ENCODE measurements at regions not wholly inside any gene's neighbourhood (a gene's known extent, or its start where the extent isn't known, plus 50 kb on each side); places are given as distances from the start of the nearest gene placed in this dataset.
"Not testable (repeated sequence)": the region's sequence is repeated elsewhere in the genome, so short reads cannot be mapped to it uniquely, and the experiment has no call there.

- no peak for DNase-seq
Observed at GRCh38 chr21:27379354-27379753, 412.5 kb upstream of the ADAMTS5 start.

DNA sequence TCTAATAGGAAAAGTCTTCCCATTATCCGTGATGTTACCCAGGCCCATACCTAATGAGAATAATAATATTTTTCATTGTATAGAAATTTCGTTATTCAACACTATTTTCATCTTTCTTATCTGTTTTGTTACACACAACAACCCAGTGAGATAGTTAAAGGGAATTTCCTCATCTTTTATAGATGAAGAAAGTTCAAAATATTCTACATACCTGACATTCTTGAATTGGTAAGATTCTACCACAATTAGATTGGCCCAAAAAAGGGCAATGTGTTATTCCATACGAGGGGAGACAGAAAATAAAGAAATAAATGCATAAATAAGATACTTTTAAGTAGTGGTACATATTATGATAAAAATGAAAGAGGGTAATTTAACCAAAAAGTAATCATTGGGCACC lies 405.5 kb upstream of the ADAMTS5 start:
- no peak for DNase-seq

GRCh38 chr21:27371975-27372331 lies 405.1 kb upstream of the ADAMTS5 start:
- DNase-seq = no peak

DNA sequence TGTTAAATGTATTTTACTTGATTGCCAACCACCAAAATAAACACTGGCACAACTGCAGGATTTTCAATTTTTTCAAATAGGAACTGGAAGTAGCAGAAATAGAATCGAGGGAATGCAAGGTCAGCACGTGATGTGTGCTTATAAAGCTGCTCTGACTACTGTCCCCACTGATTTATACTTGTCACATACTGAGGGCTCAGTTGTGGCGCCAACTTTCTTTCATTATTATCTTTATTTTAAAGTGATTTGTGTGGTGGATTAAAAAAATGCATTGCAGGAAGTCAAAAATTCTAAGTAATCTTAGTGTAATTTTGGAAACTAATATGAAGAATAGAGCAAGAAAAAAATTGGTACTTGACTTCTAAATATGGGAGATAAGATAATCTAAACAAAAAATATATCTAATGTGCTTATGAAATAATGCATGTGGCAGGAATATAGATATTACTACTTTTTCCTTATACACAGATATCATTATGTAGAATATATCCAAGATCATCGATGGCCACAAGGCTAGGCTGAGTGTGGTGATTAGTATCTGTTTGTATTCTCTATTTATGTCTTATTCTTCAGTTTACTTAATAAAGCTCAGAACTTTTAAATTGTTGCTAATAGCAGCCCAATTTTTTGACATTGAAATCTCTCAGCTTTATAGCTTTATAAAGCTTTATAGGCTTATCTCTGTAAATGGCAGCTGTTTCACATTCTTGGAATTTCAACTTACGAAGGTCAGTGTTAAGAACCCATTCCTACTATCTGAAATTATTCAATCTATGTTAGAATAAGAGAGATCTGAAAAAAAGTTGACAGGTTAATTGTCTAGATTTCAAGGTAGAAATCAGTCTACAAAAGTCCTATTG lies 404.5 kb upstream of the ADAMTS5 start:
- DNase-seq = no peak

- no peak for DNase-seq
Observed at GRCh38 chr21:27369978-27370571, 403.2 kb upstream of the ADAMTS5 start.

GRCh38 chr21:27369234-27369633 lies 402.3 kb upstream of the ADAMTS5 start:
- no peak for DNase-seq

DNA sequence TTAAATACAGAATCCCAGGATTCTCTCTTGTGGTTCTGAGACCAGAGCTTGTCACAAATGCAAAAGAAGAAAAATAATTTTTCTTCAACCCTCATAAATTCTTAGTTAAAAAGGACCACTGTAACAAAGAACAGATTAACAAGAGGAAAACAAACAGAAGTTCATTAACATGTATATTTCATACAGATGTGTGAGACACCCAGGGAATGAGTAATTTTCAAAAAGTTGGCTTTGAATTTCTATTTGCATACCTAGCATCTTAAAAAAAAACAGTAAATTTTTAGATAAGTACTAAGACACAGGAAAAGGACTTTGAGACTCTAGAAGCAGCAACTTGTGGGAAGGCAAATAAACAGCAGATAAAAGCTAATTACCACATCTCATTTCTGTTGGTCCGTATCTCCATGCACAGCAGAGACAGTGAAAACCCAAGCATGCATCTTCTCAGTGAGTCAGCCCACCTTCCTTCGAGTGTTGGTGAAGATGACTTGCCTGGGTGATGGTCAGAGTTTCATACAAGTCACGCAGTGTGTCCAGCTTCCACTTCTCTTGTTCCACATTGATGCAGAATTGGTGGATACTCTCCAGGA lies 399.9 kb upstream of the ADAMTS5 start:
- no peak for DNase-seq

GRCh38 chr21:27366036-27366435 lies 399.1 kb upstream of the ADAMTS5 start:
- DNase-seq = no peak

GRCh38 chr21:27365394-27365793 lies 398.5 kb upstream of the ADAMTS5 start:
- no peak for DNase-seq

GRCh38 chr21:27363719-27364477 lies 397.0 kb upstream of the ADAMTS5 start:
- no peak for DNase-seq

- DNase-seq = no peak
Observed at GRCh38 chr21:27362249-27362648, 395.4 kb upstream of the ADAMTS5 start.

DNA sequence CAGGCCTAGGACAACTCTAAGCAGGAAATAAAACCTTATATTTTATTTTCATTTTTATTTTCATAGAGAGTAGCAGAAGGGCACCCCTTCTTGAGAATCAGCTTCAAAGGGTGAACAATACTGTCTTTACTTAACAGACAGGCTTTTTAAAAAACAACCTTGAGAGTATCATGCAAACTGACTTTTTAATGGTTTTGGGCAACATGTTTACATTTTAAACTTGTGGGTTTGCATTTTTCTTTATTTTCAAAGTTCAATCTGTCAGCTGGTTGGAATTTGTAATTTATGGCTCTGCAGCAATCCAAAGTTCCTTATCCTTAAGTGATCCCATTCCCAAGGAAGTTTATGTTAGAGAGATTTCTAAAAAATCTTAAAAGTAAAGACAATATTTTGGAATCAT lies 392.3 kb upstream of the ADAMTS5 start:
- DNase-seq = no peak

GRCh38 chr21:27352885-27353284 lies 386.0 kb upstream of the ADAMTS5 start:
- DNase-seq = no peak

GRCh38 chr21:27346041-27346448 lies 379.2 kb upstream of the ADAMTS5 start:
- no peak for DNase-seq

DNA sequence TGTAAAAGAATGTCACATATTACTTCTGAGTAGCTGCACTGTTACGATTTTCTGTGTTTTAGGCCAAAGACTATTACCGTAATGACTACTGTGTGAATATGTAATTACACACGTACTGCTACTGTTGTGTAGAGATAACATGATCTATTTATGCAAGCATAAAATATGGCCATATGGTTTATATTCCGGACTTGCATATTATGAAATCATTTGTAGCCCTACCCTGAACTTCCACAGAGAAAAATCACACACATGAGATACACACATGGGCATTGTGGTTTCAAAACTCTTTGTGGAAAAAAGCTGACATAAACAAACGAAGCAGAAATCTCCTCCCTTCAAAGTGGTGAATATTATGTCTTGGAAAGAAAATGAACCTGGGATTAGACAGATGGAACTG lies 373.0 kb upstream of the ADAMTS5 start:
- DNase-seq = no peak

DNA sequence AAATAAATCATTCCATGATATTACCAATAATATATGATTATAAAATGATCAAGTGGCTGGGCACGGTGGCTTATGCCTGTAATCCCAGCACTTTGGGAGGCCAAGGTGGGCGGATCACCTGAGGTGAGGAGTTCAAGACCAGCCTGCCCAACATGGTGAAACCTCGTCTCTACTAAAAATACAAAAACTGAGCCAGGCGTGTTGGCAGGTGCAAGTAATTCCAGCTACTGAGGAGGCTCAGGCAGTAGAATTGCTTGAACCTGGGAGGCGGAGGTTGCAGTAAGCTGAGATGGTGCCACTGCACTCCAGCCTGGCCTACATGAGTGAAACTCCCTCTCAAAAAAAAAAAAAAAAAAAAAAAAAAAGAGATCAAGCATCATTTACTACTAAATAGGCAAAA lies 371.1 kb upstream of the ADAMTS5 start:
- DNase-seq = not testable (repeated sequence)

DNA sequence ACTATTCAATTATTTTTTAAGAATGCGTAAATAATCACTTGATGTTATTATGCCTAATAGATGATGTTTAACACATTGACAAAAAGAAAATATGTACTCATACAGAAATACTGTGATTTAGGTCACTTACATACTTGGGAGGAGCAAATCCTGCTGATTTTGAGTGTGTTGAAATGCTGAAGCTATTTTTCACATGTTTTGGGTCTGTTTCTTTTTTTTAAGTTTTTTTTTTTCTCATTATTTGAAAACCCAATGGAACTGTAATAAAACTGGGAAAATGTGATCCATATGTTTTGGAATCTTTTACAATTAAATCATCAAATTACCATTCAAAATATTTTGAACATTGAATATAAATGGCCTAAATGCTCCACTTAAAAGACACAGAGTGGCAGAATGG lies 366.2 kb upstream of the ADAMTS5 start:
- no peak for DNase-seq

GRCh38 chr21:27329255-27329851 lies 362.5 kb upstream of the ADAMTS5 start:
- DNase-seq = no peak

DNA sequence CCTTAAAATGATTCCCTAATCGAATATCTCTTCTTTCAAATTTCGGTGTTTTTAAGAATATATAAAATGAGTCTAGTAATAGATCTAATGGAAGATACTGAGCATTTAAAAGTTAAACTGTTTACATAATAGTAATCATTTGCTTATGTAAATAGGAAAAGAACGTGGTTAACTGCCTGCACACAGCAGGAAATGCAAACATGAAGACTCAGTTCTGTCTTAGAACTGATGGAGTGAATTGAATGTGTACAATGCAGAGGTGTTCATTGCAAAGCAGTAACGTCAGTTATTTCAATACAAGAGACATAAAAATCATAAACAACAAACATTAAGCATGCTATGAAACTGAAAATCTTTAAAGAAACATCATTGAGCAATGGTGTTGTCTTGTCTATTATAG lies 359.4 kb upstream of the ADAMTS5 start:
- DNase-seq = no peak

GRCh38 chr21:27323331-27323730 lies 356.4 kb upstream of the ADAMTS5 start:
- no peak for DNase-seq

DNA sequence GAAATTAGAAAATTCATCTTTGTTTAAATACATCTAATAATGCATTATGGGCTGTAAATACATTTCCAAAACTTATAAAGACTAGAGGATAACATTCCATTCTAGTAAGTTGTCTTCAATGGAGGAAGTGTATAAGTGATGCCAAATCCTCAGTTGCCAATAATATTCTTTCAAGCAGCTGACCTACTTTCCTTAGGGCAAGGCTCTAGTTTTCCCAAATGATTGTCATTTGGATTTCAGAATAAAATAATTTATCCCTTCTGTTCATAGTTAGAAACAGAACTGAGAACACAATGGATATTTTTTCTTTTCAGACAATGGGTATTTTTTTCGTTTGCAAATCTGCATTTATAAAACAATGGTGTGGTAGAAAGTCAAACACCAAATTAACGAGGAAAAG lies 354.9 kb upstream of the ADAMTS5 start:
- no peak for DNase-seq

GRCh38 chr21:27320868-27321267 lies 354.0 kb upstream of the ADAMTS5 start:
- no peak for DNase-seq

DNA sequence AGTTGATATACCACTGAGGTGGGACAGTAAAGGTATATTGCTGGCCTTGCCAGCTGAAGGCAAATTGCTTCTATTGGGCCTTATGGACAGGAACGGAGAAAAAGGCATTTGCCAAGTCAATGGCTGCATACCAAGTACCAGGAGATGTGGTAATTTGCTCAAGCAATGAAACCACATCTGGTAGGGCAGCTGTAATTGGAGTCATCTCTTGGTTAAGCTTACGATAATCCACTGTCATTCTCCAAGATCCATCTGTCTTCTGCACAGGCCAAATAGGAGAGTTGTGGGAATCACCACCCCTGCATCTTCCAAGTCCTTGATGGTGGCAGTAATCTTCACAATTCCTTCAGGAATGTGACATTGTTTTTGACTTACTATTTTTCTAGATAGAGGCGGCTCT lies 350.7 kb upstream of the ADAMTS5 start:
- not testable (repeated sequence) for DNase-seq

Measured in NK-92 treated with Interleukin-12 subunit alpha and Interleukin-12 subunit beta, amount 100 ng/mL, for 24 hours (cell line).